WTC11 (cell line): ENCODE measurements at regions not wholly inside any gene's neighbourhood (a gene's known extent, or its start where the extent isn't known, plus 50 kb on each side); places are given as distances from the start of the nearest gene placed in this dataset.

Experiments
- ATAC-seq: fragments of 200-7000 bp; cut with Tn5 transposase; 2 replicates; pipeline ENCODE4 v1.10.0; 2021; ENCODE audit warnings: mild to moderate bottlenecking, moderate library complexity
- CTCF ChIA-PET: fragments of 300-600 bp; sonication (Branson Sonifier 250); formaldehyde crosslinking; loops from one replicate; lab custom pipeline; 2021; ENCODE audit warnings: antibody characterized with exemption; lab: Charles Lee
- POLR2A ChIA-PET: fragments of 350-600 bp; sonication (Branson Sonifier 250); formaldehyde crosslinking; loops from one replicate; lab custom pipeline; 2021; ENCODE audit warnings: antibody characterized with exemption; lab: Charles Lee
- DNase-seq: peaks from one replicate; pipeline ENCODE4 v3.0.0; 2021; ENCODE audit warnings: low spot score
- H3K27ac Mint-ChIP-seq: 2 replicates; pipeline ENCODE4 v1.8.0; 2021; ENCODE audit warnings: mixed read lengths
- H3K27me3 Mint-ChIP-seq: 2 replicates; pipeline ENCODE4 v1.8.0; 2021; ENCODE audit warnings: low read depth, mild to moderate bottlenecking, moderate library complexity, mixed read lengths
- H3K36me3 Mint-ChIP-seq: 2 replicates; pipeline ENCODE4 v1.8.0; 2021; ENCODE audit warnings: mixed read lengths
- H3K4me1 Mint-ChIP-seq: 2 replicates; pipeline ENCODE4 v1.8.0; 2022; ENCODE audit warnings: mixed read lengths
- H3K4me3 Mint-ChIP-seq: 2 replicates; pipeline ENCODE4 v1.8.0; 2021; ENCODE audit warnings: mild to moderate bottlenecking, moderate library complexity, mixed read lengths
- H3K9me3 Mint-ChIP-seq: 2 replicates; pipeline ENCODE4 v1.8.0; 2021; ENCODE audit warnings: mixed read lengths
- GTF2I ChIP-seq: fragments of 250-450 bp; sonication (Bioruptor Pico); conservative IDR thresholded peaks from 2 replicates; pipeline ENCODE4 v1.4.0; 2021; ENCODE audit warnings: mild to moderate bottlenecking
- MXD4 ChIP-seq: fragments of 250-450 bp; sonication (Bioruptor Pico); IDR thresholded peaks from 2 replicates; pipeline ENCODE4 v1.8.0; 2021; ENCODE audit warnings: mild to moderate bottlenecking, moderate library complexity, borderline replicate concordance
- TCF7 ChIP-seq: sonication (generic); formaldehyde crosslinking; IDR thresholded peaks from 2 replicates; pipeline ENCODE4 v1.8.0; 2022; ENCODE audit warnings: mild to moderate bottlenecking, low read depth, missing genetic modification reagents, moderate library complexity
- ZNF121 ChIP-seq: sonication (generic); formaldehyde crosslinking; IDR thresholded peaks from 2 replicates; pipeline ENCODE4 v1.8.0; 2023; ENCODE audit warnings: missing genetic modification reagents
- ZNF232 ChIP-seq: sonication (generic); formaldehyde crosslinking; IDR thresholded peaks from 2 replicates; pipeline ENCODE4 v1.8.0; 2022; ENCODE audit warnings: mild to moderate bottlenecking, missing genetic modification reagents
- ZNF671 ChIP-seq: fragments of 250-450 bp; sonication (Bioruptor Pico); IDR thresholded peaks from 2 replicates; pipeline ENCODE4 v1.8.0; 2021; ENCODE audit warnings: mild to moderate bottlenecking
- TF ChIP-seq, protein P1 (sequence below): fragments of 250-450 bp; sonication (Bioruptor Pico); IDR thresholded peaks from 2 replicates; pipeline ENCODE4 v1.9.0; 2021; ENCODE audit warnings: mild to moderate bottlenecking, borderline replicate concordance
- TF ChIP-seq, protein P2 (sequence below): sonication (generic); formaldehyde crosslinking; IDR thresholded peaks from 2 replicates; pipeline ENCODE4 v1.8.0; 2023; ENCODE audit warnings: missing genetic modification reagents
- TF ChIP-seq, protein P3 (sequence below): sonication (generic); formaldehyde crosslinking; IDR thresholded peaks from 2 replicates; pipeline ENCODE4 v1.8.0; 2022; ENCODE audit warnings: missing genetic modification reagents
- TF ChIP-seq, protein P4 (sequence below): sonication (generic); formaldehyde crosslinking; IDR thresholded peaks from 2 replicates; pipeline ENCODE4 v1.8.1; 2023; ENCODE audit warnings: mild to moderate bottlenecking, missing genetic modification reagents
- TF ChIP-seq, protein P5 (sequence below): fragments of 250-450 bp; sonication (Bioruptor Pico); IDR thresholded peaks from 2 replicates; pipeline ENCODE4 v2.1.2; 2022; ENCODE audit warnings: mild to moderate bottlenecking, moderate library complexity
- TF ChIP-seq, protein P6 (sequence below): sonication (generic); formaldehyde crosslinking; IDR thresholded peaks from 2 replicates; pipeline ENCODE4 v1.8.1; 2023; ENCODE audit warnings: mild to moderate bottlenecking, missing genetic modification reagents, moderate library complexity
- TF ChIP-seq, protein P7 (sequence below): sonication (generic); formaldehyde crosslinking; IDR thresholded peaks from 2 replicates; pipeline ENCODE4 v1.8.0; 2022; ENCODE audit warnings: mild to moderate bottlenecking, missing genetic modification reagents
- TF ChIP-seq, protein P8 (sequence below): fragments of 250-450 bp; sonication (Bioruptor Pico); IDR thresholded peaks from 2 replicates; pipeline ENCODE4 v1.9.0; 2021; ENCODE audit warnings: mild to moderate bottlenecking

DNA sequence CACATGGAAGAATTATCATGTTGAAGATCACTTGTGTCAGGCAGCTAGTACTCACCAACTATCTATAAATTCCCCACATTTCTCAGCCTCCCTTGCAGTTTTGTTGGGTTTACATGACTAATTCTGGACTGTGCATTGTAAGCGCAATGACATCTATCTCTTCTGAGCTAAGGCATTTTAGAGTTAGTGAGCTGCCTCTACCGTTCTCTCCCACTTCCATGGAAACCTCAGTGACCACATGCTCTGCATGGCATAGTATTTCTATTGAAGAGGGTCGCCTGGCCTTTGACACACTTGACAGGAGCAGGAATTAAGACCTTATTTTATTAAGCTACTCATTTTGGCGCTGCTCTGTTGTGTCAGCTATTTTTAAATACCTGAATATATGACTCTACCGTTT, 67.5 kb upstream of the NPY2R start (continued):
- TF ChIP-seq, protein P1, sequence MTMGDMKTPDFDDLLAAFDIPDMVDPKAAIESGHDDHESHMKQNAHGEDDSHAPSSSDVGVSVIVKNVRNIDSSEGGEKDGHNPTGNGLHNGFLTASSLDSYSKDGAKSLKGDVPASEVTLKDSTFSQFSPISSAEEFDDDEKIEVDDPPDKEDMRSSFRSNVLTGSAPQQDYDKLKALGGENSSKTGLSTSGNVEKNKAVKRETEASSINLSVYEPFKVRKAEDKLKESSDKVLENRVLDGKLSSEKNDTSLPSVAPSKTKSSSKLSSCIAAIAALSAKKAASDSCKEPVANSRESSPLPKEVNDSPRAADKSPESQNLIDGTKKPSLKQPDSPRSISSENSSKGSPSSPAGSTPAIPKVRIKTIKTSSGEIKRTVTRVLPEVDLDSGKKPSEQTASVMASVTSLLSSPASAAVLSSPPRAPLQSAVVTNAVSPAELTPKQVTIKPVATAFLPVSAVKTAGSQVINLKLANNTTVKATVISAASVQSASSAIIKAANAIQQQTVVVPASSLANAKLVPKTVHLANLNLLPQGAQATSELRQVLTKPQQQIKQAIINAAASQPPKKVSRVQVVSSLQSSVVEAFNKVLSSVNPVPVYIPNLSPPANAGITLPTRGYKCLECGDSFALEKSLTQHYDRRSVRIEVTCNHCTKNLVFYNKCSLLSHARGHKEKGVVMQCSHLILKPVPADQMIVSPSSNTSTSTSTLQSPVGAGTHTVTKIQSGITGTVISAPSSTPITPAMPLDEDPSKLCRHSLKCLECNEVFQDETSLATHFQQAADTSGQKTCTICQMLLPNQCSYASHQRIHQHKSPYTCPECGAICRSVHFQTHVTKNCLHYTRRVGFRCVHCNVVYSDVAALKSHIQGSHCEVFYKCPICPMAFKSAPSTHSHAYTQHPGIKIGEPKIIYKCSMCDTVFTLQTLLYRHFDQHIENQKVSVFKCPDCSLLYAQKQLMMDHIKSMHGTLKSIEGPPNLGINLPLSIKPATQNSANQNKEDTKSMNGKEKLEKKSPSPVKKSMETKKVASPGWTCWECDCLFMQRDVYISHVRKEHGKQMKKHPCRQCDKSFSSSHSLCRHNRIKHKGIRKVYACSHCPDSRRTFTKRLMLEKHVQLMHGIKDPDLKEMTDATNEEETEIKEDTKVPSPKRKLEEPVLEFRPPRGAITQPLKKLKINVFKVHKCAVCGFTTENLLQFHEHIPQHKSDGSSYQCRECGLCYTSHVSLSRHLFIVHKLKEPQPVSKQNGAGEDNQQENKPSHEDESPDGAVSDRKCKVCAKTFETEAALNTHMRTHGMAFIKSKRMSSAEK (CRISPR knock-in tag): no peak
- TF ChIP-seq, protein P2, sequence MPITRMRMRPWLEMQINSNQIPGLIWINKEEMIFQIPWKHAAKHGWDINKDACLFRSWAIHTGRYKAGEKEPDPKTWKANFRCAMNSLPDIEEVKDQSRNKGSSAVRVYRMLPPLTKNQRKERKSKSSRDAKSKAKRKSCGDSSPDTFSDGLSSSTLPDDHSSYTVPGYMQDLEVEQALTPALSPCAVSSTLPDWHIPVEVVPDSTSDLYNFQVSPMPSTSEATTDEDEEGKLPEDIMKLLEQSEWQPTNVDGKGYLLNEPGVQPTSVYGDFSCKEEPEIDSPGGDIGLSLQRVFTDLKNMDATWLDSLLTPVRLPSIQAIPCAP (CRISPR knock-in tag): no peak
- TF ChIP-seq, protein P3, sequence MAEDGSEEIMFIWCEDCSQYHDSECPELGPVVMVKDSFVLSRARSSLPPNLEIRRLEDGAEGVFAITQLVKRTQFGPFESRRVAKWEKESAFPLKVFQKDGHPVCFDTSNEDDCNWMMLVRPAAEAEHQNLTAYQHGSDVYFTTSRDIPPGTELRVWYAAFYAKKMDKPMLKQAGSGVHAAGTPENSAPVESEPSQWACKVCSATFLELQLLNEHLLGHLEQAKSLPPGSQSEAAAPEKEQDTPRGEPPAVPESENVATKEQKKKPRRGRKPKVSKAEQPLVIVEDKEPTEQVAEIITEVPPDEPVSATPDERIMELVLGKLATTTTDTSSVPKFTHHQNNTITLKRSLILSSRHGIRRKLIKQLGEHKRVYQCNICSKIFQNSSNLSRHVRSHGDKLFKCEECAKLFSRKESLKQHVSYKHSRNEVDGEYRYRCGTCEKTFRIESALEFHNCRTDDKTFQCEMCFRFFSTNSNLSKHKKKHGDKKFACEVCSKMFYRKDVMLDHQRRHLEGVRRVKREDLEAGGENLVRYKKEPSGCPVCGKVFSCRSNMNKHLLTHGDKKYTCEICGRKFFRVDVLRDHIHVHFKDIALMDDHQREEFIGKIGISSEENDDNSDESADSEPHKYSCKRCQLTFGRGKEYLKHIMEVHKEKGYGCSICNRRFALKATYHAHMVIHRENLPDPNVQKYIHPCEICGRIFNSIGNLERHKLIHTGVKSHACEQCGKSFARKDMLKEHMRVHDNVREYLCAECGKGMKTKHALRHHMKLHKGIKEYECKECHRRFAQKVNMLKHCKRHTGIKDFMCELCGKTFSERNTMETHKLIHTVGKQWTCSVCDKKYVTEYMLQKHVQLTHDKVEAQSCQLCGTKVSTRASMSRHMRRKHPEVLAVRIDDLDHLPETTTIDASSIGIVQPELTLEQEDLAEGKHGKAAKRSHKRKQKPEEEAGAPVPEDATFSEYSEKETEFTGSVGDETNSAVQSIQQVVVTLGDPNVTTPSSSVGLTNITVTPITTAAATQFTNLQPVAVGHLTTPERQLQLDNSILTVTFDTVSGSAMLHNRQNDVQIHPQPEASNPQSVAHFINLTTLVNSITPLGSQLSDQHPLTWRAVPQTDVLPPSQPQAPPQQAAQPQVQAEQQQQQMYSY: no peak
- TF ChIP-seq ZNF121 (CRISPR knock-in tag): no peak
- no peak for TF ChIP-seq TCF7 (CRISPR knock-in tag)
- TF ChIP-seq, protein P4, sequence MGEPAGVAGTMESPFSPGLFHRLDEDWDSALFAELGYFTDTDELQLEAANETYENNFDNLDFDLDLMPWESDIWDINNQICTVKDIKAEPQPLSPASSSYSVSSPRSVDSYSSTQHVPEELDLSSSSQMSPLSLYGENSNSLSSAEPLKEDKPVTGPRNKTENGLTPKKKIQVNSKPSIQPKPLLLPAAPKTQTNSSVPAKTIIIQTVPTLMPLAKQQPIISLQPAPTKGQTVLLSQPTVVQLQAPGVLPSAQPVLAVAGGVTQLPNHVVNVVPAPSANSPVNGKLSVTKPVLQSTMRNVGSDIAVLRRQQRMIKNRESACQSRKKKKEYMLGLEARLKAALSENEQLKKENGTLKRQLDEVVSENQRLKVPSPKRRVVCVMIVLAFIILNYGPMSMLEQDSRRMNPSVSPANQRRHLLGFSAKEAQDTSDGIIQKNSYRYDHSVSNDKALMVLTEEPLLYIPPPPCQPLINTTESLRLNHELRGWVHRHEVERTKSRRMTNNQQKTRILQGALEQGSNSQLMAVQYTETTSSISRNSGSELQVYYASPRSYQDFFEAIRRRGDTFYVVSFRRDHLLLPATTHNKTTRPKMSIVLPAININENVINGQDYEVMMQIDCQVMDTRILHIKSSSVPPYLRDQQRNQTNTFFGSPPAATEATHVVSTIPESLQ (CRISPR knock-in tag): no peak
- no peak for TF ChIP-seq GTF2I (CRISPR knock-in tag)
- no peak for TF ChIP-seq ZNF232 (CRISPR knock-in tag)
- no peak for TF ChIP-seq MXD4
- TF ChIP-seq, protein P5, sequence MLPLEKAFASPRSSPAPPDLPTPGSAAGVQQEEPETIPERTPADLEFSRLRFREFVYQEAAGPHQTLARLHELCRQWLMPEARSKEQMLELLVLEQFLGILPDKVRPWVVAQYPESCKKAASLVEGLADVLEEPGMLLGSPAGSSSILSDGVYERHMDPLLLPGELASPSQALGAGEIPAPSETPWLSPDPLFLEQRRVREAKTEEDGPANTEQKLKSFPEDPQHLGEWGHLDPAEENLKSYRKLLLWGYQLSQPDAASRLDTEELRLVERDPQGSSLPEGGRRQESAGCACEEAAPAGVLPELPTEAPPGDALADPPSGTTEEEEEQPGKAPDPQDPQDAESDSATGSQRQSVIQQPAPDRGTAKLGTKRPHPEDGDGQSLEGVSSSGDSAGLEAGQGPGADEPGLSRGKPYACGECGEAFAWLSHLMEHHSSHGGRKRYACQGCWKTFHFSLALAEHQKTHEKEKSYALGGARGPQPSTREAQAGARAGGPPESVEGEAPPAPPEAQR (CRISPR knock-in tag): no peak

DNA sequence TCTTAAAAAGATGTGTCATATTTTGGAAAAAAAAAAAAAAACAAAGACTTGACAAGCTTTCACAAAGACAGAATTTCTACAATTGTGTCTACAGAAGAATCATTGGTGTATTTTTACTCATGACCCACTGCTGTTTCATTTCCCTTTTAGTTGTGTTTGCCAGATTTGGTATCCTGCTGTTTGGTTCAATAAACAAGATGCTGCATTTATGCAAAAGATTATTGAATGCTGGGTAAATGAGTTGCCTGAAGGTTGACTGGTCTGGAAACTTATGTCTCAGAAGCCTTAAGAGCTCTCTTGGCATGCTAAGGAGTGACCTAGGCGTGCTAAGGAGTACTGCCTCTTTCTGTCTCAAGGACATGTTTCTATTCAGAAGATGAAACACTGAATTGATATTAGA, 64.9 kb upstream of the NPY2R start:
- Mint-ChIP-seq H3K4me1 (0 out of 2 replicates have a peak, but pooled peaks cover 4% of the 10 kb centered on the region), H3K27ac (no peak overlapping the region), H3K4me3 (no peak overlapping the region), H3K36me3 (no peaks in the 10 kb centered on the region), H3K9me3 (peaks cover 1% of the 10 kb centered on the region; the same call in 1 of the 2 replicates), H3K27me3 (no peaks in the 10 kb centered on the region)
- TF ChIP-seq, protein P6, sequence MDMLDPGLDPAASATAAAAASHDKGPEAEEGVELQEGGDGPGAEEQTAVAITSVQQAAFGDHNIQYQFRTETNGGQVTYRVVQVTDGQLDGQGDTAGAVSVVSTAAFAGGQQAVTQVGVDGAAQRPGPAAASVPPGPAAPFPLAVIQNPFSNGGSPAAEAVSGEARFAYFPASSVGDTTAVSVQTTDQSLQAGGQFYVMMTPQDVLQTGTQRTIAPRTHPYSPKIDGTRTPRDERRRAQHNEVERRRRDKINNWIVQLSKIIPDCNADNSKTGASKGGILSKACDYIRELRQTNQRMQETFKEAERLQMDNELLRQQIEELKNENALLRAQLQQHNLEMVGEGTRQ (CRISPR knock-in tag): no peak
- TF ChIP-seq ZNF671 (CRISPR knock-in tag): no peak
- TF ChIP-seq, protein P7, sequence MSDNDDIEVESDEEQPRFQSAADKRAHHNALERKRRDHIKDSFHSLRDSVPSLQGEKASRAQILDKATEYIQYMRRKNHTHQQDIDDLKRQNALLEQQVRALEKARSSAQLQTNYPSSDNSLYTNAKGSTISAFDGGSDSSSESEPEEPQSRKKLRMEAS (CRISPR knock-in tag): no peak
- TF ChIP-seq, protein P8, sequence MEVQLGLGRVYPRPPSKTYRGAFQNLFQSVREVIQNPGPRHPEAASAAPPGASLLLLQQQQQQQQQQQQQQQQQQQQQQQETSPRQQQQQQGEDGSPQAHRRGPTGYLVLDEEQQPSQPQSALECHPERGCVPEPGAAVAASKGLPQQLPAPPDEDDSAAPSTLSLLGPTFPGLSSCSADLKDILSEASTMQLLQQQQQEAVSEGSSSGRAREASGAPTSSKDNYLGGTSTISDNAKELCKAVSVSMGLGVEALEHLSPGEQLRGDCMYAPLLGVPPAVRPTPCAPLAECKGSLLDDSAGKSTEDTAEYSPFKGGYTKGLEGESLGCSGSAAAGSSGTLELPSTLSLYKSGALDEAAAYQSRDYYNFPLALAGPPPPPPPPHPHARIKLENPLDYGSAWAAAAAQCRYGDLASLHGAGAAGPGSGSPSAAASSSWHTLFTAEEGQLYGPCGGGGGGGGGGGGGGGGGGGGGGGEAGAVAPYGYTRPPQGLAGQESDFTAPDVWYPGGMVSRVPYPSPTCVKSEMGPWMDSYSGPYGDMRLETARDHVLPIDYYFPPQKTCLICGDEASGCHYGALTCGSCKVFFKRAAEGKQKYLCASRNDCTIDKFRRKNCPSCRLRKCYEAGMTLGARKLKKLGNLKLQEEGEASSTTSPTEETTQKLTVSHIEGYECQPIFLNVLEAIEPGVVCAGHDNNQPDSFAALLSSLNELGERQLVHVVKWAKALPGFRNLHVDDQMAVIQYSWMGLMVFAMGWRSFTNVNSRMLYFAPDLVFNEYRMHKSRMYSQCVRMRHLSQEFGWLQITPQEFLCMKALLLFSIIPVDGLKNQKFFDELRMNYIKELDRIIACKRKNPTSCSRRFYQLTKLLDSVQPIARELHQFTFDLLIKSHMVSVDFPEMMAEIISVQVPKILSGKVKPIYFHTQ: no peak
- ATAC-seq: no peak
- ChIA-PET CTCF (no interaction called here), POLR2A (no interaction called here)
- DNase-seq: no peak
